ENCODE measurements at regions not wholly inside any gene's neighbourhood (a gene's known extent, or its start where the extent isn't known, plus 50 kb on each side); places are given as distances from the start of the nearest gene placed in this dataset.

DNA sequence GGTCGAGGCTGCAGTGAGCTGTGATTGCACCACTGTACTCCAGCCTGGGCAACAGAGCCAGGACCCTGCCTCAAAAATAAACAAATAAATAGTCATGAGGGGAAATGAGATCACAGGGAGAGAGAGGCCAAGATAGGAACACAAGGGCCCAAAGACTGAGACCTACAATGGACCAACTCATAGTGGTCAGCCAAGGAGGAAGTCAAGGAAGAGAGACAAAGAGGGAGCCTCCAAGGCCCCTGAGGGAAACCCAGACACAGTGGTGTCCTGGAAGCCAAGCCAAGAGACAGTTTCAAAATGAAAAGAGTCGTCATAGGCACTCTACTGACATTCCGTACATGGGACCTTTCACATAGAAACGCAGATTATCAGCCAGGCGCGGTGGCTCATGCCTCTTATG lies 153.3 kb downstream of the BCOR start:
- Histone ChIP-seq H3K27me3 (no peaks in the 10 kb centered on the region), H3K27ac (no peak overlapping the region), H3K4me1 (no peaks in the 10 kb centered on the region), H3K4me3 (no peak overlapping the region), H3K36me3 (no peaks in the 10 kb centered on the region), H3K9me3 (no peaks in the 10 kb centered on the region)
- 80% methylated on average over 6 of the region's 6 CpGs; no CpG with 5 or more reads in 1 of the 2 donors for WGBS, 2 donors (ENCODE audit: low coverage in 1 of 2)
- in situ Hi-C loops (cut with MboI; ENCODE audit: low pct_ligation_motif_present in 1 of 4, low pct_unique_long_range_greater_than_20kb in 1 of 4, low sequenced_read_pairs in 3 of 4) (no loop called here), intact Hi-C loops (cut with DNase I; ENCODE audit: low total_unique reads) (no loop called here)
- TF ChIP-seq EP300 (IDR thresholded peaks at IDR 0.05; ENCODE audit: low read depth) (no peak), POLR2AphosphoS5 (IDR thresholded peaks at IDR 0.05) (no peak), POLR2A (IDR thresholded peaks at IDR 0.05) (no peak)
- TF ChIP-seq, protein P1, sequence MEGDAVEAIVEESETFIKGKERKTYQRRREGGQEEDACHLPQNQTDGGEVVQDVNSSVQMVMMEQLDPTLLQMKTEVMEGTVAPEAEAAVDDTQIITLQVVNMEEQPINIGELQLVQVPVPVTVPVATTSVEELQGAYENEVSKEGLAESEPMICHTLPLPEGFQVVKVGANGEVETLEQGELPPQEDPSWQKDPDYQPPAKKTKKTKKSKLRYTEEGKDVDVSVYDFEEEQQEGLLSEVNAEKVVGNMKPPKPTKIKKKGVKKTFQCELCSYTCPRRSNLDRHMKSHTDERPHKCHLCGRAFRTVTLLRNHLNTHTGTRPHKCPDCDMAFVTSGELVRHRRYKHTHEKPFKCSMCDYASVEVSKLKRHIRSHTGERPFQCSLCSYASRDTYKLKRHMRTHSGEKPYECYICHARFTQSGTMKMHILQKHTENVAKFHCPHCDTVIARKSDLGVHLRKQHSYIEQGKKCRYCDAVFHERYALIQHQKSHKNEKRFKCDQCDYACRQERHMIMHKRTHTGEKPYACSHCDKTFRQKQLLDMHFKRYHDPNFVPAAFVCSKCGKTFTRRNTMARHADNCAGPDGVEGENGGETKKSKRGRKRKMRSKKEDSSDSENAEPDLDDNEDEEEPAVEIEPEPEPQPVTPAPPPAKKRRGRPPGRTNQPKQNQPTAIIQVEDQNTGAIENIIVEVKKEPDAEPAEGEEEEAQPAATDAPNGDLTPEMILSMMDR (IDR thresholded peaks at IDR 0.05), result no peak
- no peak for DNase-seq

DNA sequence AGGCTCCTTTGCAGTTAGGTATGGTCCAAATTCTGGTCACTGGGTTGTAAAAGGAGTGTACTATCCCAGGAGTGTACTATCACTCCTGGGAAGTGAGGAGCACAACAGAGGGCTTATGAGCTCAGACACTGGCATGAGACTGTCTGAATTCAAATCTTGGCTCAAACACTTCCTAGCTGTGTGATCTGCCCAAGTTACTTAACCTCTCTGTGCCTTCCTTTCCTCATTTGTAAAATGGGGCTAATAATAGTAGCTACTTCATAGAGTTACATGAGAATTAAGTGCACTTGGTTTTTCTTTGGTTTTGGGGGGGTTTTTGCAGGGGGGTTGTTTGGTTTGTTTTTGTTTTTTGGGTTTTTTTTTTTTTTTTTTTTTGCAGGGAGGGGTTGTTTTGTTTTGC lies 152.0 kb downstream of the BCOR start:
- no peak overlapping the region for H3K27ac ChIP-seq
- no peaks in the 10 kb centered on the region for H3K27me3 ChIP-seq
- H3K9me3 ChIP-seq, result no peaks in the 10 kb centered on the region
- intact Hi-C loops (cut with DNase I; ENCODE audit: low total_unique reads) (no loop called here), in situ Hi-C loops (cut with MboI; ENCODE audit: low pct_ligation_motif_present in 1 of 4, low pct_unique_long_range_greater_than_20kb in 1 of 4, low sequenced_read_pairs in 3 of 4) (no loop called here)
- TF ChIP-seq POLR2AphosphoS5 (IDR thresholded peaks at IDR 0.05) (no peak), POLR2A (IDR thresholded peaks at IDR 0.05) (no peak), EP300 (IDR thresholded peaks at IDR 0.05; ENCODE audit: low read depth) (no peak)
- TF ChIP-seq, protein P1 (IDR thresholded peaks at IDR 0.05), result no peak
- no peaks in the 10 kb centered on the region for H3K36me3 ChIP-seq
- DNase-seq, result no peak
- H3K4me1 ChIP-seq, result no peaks in the 10 kb centered on the region
- no peak overlapping the region for H3K4me3 ChIP-seq

DNA sequence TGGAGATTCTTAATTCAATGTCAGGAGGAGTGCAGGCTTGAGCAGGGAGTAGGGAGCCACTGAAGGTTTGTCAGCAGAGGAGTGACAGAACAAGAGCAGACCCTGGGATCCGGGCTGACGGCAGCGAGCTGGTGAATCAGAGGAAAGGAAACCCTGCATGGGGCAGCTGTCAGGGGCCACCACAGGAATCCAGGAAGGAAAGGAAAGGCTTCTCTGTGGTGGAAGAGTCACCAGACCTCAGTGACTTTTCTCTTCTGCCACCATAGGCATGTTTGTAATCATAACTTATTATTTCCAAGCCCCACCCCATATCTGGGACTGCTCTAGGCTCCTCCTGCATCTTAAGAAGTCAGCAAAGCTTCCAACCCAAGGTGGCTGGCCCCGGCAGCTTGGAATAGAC lies 150.9 kb downstream of the BCOR start:
- intact Hi-C loops (cut with DNase I; ENCODE audit: low total_unique reads), result no loop called here
- Histone ChIP-seq H3K4me3 (no peak overlapping the region), H3K4me1 (no peaks in the 10 kb centered on the region), H3K9me3 (no peaks in the 10 kb centered on the region), H3K27me3 (no peaks in the 10 kb centered on the region), H3K36me3 (no peaks in the 10 kb centered on the region), H3K27ac (no peak overlapping the region)
- DNase-seq, result no peak
- in situ Hi-C loops (cut with MboI; ENCODE audit: low pct_ligation_motif_present in 1 of 4, low pct_unique_long_range_greater_than_20kb in 1 of 4, low sequenced_read_pairs in 3 of 4), result no loop called here
- 85% methylated on average over 4 of the region's 4 CpGs; no CpG with 5 or more reads in 1 of the 2 donors for WGBS, 2 donors (ENCODE audit: low coverage in 1 of 2)
- TF ChIP-seq, protein P1 (IDR thresholded peaks at IDR 0.05), result no peak
- no peak for TF ChIP-seq POLR2A (IDR thresholded peaks at IDR 0.05)
- no peak for TF ChIP-seq EP300 (IDR thresholded peaks at IDR 0.05; ENCODE audit: low read depth)
- TF ChIP-seq POLR2AphosphoS5 (IDR thresholded peaks at IDR 0.05), result no peak

DNA sequence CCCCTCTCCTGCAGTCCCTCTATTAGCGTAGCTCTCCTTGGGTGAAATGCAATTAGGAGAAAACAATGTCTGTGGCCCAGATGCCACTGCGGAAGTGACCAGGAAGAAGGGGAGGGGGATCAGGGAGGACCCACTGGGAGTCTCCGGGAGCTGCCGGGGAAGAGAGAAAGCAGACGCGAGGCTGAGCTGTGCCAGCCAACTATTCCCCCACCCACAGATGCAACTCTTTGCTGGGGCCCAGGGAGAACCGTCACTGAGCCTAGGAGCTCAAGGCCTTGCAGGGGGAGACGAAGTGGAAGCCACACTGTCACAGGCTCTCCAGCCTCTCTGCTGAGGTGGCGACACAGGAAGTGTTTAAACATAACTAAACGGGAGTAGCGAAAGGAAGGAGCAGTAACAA lies 149.2 kb downstream of the BCOR start:
- no peak for TF ChIP-seq EP300 (IDR thresholded peaks at IDR 0.05; ENCODE audit: low read depth)
- TF ChIP-seq, protein P1 (IDR thresholded peaks at IDR 0.05), result no peak
- TF ChIP-seq POLR2A (IDR thresholded peaks at IDR 0.05), result no peak
- TF ChIP-seq POLR2AphosphoS5 (IDR thresholded peaks at IDR 0.05), result no peak

More for the DNA sequence above, 149.2 kb downstream of the BCOR start:
- no peaks in the 10 kb centered on the region for H3K27me3 ChIP-seq
- 62% methylated on average over 11 of the region's 11 CpGs; no CpG with 5 or more reads in 1 of the 2 donors for WGBS, 2 donors (ENCODE audit: low coverage in 1 of 2)
- no peaks in the 10 kb centered on the region for H3K36me3 ChIP-seq
- intact Hi-C loops (cut with DNase I; ENCODE audit: low total_unique reads) (no loop called here), in situ Hi-C loops (cut with MboI; ENCODE audit: low pct_ligation_motif_present in 1 of 4, low pct_unique_long_range_greater_than_20kb in 1 of 4, low sequenced_read_pairs in 3 of 4) (no loop called here)
- H3K9me3 ChIP-seq, result no peaks in the 10 kb centered on the region
- no peak overlapping the region for H3K27ac ChIP-seq
- no peak for DNase-seq
- no peak overlapping the region for H3K4me3 ChIP-seq
- H3K4me1 ChIP-seq, result peaks cover 0 to 3% (median 0%) of the 10 kb centered on the region in 4 donors

Measured in transverse colon (tissue), 4 donors.